ENCODE measurements at regions not wholly inside any gene's neighbourhood (a gene's known extent, or its start where the extent isn't known, plus 50 kb on each side); places are given as distances from the start of the nearest gene placed in this dataset.

GRCh38 chr4:17426222-17426621 lies 85.7 kb downstream of the QDPR start (continued):
- TF ChIP-seq ZNF462 (CRISPR knock-in tag; IDR thresholded peaks at IDR 0.05) (no peak), JUNB (IDR thresholded peaks at IDR 0.05; ENCODE audit: unreplicated experiment) (no peak), ZNF114 (CRISPR knock-in tag; IDR thresholded peaks at IDR 0.05) (no peak), STAT1 (IDR thresholded peaks at IDR 0.05; ENCODE audit: unreplicated experiment) (no peak)

DNA sequence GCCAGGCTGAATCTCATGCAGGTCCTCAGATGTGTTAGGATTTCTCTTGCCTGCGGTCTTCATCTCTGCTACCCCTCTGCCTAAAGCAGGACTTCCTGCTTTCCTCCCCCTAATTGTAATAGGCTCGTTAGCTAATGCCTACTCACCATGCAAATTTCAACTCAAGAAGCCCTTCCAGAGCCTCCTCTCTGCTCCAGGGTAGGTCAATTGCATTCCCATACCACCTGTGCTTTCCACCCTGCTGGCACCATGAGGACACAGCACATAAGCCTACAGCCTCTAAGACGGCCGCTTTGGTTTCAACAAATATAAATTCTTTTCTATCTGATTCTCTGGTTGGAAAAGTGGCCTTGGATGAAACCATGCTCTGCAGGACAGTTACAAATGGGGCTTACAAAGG lies 93.9 kb downstream of the QDPR start:
- DNase-seq (ENCODE audit: low spot score), result peak; percentile 40
- Histone ChIP-seq H3K4me3 (no peak overlapping the region), H3F3A (replicated peaks; ENCODE audit: low read depth) (no peaks in the 10 kb centered on the region), H3K27ac (ENCODE audit: low read depth) (no peak overlapping the region), H3K27me3 (ENCODE audit: insufficient read depth) (no peaks in the 10 kb centered on the region), H2AFZ (peak overlapping the region; percentile 64), H3K36me3 (ENCODE audit: insufficient read depth) (no peaks in the 10 kb centered on the region), H4K20me1 (replicated peaks; ENCODE audit: insufficient read depth) (no peaks in the 10 kb centered on the region), H3K4me1 (ENCODE audit: insufficient read depth) (peaks cover 17% of the 10 kb centered on the region), H3K4me2 (peak overlapping the region; percentile 56), H3K9me2 (ENCODE audit: insufficient read depth) (peaks cover 12% of the 10 kb centered on the region; the same call in 1 of the 2 replicates), H3K79me2 (replicated peaks; ENCODE audit: insufficient read depth) (no peaks in the 10 kb centered on the region)
- Mint-ChIP-seq H3K27ac (no peak overlapping the region; the same call in 1 of the 2 replicates), H3K4me1 (peaks cover 19% of the 10 kb centered on the region), H3K27me3 (ENCODE audit: insufficient read depth, low read depth, poor library complexity) (peaks cover 2% of the 10 kb centered on the region), H3K4me3 (no peak overlapping the region), H3K9me3 (peaks cover 31% of the 10 kb centered on the region), H3K36me3 (ENCODE audit: low read depth) (peaks cover 26% of the 10 kb centered on the region)
- peak; percentile 77 for ATAC-seq
- TF ChIP-seq JUNB (IDR thresholded peaks at IDR 0.05; ENCODE audit: unreplicated experiment) (no peak), REST (IDR thresholded peaks at IDR 0.05; ENCODE audit: unreplicated experiment) (no peak), ZNF462 (CRISPR knock-in tag; IDR thresholded peaks at IDR 0.05) (peak; percentile 24; the same call in 1 of the 2 replicates), ZNF114 (CRISPR knock-in tag; IDR thresholded peaks at IDR 0.05) (no peak), STAT1 (IDR thresholded peaks at IDR 0.05; ENCODE audit: unreplicated experiment) (no peak)

All from GM23338 (cell line).